Liver (tissue), 2 donors: ENCODE measurements at regions not wholly inside any gene's neighbourhood (a gene's known extent, or its start where the extent isn't known, plus 50 kb on each side); places are given as distances from the start of the nearest gene placed in this dataset. TPM values are rescaled to one million over a fixed set of nuclear protein-coding genes. Genes with fewer than 3 reads are reported as not detected.

Source experiments
- small RNA-seq: library from RNA; depleted of rRNA; stranded (forward); fragments of <200 nt; gene quantifications from one replicate; pipeline ENCODE3, GENCODE V24; 2014
- TF ChIP-seq, protein P1 (sequence below): IDR thresholded peaks from 2 replicates; pipeline ENCODE4 v1.6.1; 2016; ENCODE audit warnings: antibody characterized with exemption, mild to moderate bottlenecking

GRCh38 chr5:51326844-51327243, 56.4 kb upstream of the ISL1 start (continued):
- TF ChIP-seq, protein P1, sequence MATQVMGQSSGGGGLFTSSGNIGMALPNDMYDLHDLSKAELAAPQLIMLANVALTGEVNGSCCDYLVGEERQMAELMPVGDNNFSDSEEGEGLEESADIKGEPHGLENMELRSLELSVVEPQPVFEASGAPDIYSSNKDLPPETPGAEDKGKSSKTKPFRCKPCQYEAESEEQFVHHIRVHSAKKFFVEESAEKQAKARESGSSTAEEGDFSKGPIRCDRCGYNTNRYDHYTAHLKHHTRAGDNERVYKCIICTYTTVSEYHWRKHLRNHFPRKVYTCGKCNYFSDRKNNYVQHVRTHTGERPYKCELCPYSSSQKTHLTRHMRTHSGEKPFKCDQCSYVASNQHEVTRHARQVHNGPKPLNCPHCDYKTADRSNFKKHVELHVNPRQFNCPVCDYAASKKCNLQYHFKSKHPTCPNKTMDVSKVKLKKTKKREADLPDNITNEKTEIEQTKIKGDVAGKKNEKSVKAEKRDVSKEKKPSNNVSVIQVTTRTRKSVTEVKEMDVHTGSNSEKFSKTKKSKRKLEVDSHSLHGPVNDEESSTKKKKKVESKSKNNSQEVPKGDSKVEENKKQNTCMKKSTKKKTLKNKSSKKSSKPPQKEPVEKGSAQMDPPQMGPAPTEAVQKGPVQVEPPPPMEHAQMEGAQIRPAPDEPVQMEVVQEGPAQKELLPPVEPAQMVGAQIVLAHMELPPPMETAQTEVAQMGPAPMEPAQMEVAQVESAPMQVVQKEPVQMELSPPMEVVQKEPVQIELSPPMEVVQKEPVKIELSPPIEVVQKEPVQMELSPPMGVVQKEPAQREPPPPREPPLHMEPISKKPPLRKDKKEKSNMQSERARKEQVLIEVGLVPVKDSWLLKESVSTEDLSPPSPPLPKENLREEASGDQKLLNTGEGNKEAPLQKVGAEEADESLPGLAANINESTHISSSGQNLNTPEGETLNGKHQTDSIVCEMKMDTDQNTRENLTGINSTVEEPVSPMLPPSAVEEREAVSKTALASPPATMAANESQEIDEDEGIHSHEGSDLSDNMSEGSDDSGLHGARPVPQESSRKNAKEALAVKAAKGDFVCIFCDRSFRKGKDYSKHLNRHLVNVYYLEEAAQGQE = no peak

Small RNAs in the stretch of these regions (small RNA-seq; reads per million reads assigned to genes)
- not detected for gene AC022441.3
- gene RNU6-1296P = not detected
- not detected for gene RNU6-480P
